Karpas-422 (cell line): ENCODE measurements at regions not wholly inside any gene's neighbourhood (a gene's known extent, or its start where the extent isn't known, plus 50 kb on each side); places are given as distances from the start of the nearest gene placed in this dataset.

Source experiments
- DNase-seq: peaks from one replicate; pipeline ENCODE4 v3.0.0-alpha.2; 2015
- H2AFZ ChIP-seq: fragments of 200-600 bp; sonication (generic); 2 replicates; pipeline ENCODE4 v1.6.1; 2014; ENCODE audit warnings: antibody characterized with exemption, low read length, mixed read lengths
- H3K27ac ChIP-seq: fragments of 200-600 bp; sonication (generic); 2 replicates; pipeline ENCODE4 v1.5.1; 2014; ENCODE audit warnings: mild to moderate bottlenecking, low read length, moderate library complexity
- H3K27me3 ChIP-seq: fragments of 200-600 bp; sonication (generic); 2 replicates; pipeline ENCODE4 v1.6.1; 2014; ENCODE audit warnings: low read length, mixed read lengths
- H3K36me3 ChIP-seq: fragments of 200-600 bp; sonication (generic); 2 replicates; pipeline ENCODE4 v1.6.1; 2014; ENCODE audit warnings: low read length, mixed read lengths; ENCODE audit not compliant: insufficient read depth
- H3K4me1 ChIP-seq: fragments of 200-600 bp; sonication (generic); 2 replicates; pipeline ENCODE4 v1.6.1; 2014; ENCODE audit warnings: mild to moderate bottlenecking, low read length, mixed read lengths
- H3K4me2 ChIP-seq: fragments of 200-600 bp; sonication (generic); 2 replicates; pipeline ENCODE4 v1.6.1; 2014; ENCODE audit warnings: low read length, low read depth, mild to moderate bottlenecking; ENCODE audit not compliant: poor library complexity, severe bottlenecking
- H3K4me3 ChIP-seq: fragments of 200-600 bp; sonication (generic); 2 replicates; pipeline ENCODE4 v1.5.1; 2014; ENCODE audit warnings: mild to moderate bottlenecking, antibody characterized with exemption, low read length, mixed read lengths
- H3K79me2 ChIP-seq: fragments of 200-600 bp; sonication (generic); 2 replicates; pipeline ENCODE4 v1.6.1; 2014; ENCODE audit warnings: mild to moderate bottlenecking, low read length, mixed read lengths
- H3K9ac ChIP-seq: fragments of 200-600 bp; sonication (generic); 2 replicates; pipeline ENCODE4 v1.6.0; 2014; ENCODE audit warnings: low read length
- H3K9me2 ChIP-seq: fragments of 200-600 bp; sonication (generic), shearing (Covaris generic); replicated peaks from 2 replicates; pipeline ENCODE4 v1.6.0; 2014; ENCODE audit warnings: mild to moderate bottlenecking, low read length, moderate library complexity; ENCODE audit not compliant: insufficient read depth
- H3K9me3 ChIP-seq: fragments of 300-700, 200-600 bp; sonication (generic); 2 replicates; pipeline ENCODE4 v1.6.1; 2014; ENCODE audit warnings: low read length, mixed read lengths
- H4K20me1 ChIP-seq: fragments of 200-600 bp; sonication (generic); 2 replicates; pipeline ENCODE4 v1.6.1; 2014; ENCODE audit warnings: mild to moderate bottlenecking, antibody characterized with exemption, low read length, low read depth; ENCODE audit not compliant: insufficient read depth

DNA sequence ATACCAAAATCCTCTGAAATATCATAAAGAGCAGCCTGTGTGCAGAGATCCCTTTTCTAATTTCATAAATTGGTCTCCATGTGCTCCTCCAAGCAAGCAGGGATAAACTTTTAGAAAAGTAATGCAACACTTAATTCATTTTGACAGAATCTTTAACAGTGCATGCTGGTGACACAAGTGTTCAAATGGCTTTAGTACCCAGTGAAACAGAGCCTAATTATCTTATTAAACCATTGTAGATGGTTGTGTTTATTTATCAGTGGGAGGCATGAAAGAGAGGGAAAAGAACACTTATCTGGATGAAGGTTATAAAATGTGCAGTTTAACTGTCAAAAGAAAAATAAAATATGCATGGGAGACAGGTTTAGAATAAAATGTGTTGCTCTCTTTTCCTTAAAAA is 945.0 kb upstream of the PCDH20 start:
- DNase-seq = no peak
- Histone ChIP-seq H4K20me1 (no peaks in the 10 kb centered on the region), H3K27me3 (no peaks in the 10 kb centered on the region), H3K9ac (no peak overlapping the region), H3K4me3 (no peak overlapping the region), H3K4me2 (no peak overlapping the region), H3K27ac (no peak overlapping the region), H2AFZ (peak overlapping the region; percentile 72; the same call in 1 of the 2 replicates), H3K4me1 (peaks cover 20% of the 10 kb centered on the region), H3K36me3 (no peaks in the 10 kb centered on the region), H3K9me3 (no peaks in the 10 kb centered on the region), H3K9me2 (no peaks in the 10 kb centered on the region), H3K79me2 (no peaks in the 10 kb centered on the region)

DNA sequence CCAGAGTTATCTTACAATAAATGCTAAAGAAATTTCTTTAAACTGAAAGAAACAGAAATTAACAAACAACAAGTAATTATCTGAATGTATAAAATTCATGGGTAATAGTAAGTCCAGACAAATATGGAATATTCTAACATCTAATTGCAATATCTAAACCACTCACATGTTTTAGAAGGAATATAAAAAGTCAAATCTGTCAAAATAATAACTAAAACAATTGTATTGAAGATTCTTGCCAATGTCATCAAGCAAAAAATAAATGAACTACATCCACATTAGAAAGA is 942.9 kb upstream of the PCDH20 start:
- Histone ChIP-seq H4K20me1 (no peaks in the 10 kb centered on the region), H3K9ac (no peak overlapping the region), H3K4me1 (peaks cover 20% of the 10 kb centered on the region), H3K27ac (no peak overlapping the region), H3K4me3 (no peak overlapping the region), H3K9me3 (no peaks in the 10 kb centered on the region), H3K79me2 (no peaks in the 10 kb centered on the region), H3K4me2 (no peak overlapping the region), H3K9me2 (no peaks in the 10 kb centered on the region), H3K27me3 (no peaks in the 10 kb centered on the region), H3K36me3 (no peaks in the 10 kb centered on the region; the same call in 1 of the 2 replicates), H2AFZ (peak overlapping the region; percentile 91; the same call in 1 of the 2 replicates)
- no peak for DNase-seq

DNA sequence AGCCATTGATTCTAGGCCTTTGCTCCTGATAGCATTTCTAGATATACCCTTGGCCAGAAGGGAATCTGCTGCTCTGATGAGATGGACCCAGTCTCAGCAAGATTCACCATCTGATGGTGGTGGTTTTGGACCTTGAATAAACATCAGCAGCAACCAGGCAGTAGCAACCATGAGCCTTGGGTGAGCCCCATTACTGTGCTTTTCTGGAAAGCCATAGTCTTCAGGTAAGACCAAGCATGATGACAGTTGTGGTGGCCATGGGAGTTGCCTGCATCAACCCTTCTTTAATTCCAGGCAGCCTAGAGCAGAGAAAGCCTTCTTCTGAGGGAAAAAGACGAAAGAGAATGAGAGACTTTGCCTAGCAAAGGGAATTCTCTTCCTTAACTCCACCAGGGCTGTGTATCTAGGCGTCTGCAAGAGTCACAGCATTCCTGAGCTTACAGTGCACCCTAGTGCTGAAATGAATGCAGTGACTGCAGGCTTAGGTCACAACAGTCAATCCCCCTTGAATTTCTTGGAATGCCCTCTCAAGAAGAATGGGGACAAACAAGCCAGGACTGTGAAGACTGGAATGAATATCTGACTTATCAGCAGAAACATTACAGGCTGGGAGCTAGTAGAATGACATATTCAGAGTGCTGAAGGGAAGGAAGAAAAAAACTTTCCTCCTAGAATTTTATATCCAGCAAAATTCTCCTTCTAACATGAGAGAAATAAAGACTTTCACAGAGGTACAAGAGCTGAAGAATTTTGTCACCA is 942.4 kb upstream of the PCDH20 start:
- Histone ChIP-seq H3K4me3 (no peak overlapping the region), H3K9me2 (no peaks in the 10 kb centered on the region), H3K27me3 (no peaks in the 10 kb centered on the region), H3K36me3 (no peaks in the 10 kb centered on the region; the same call in 1 of the 2 replicates), H4K20me1 (no peaks in the 10 kb centered on the region), H3K4me1 (peaks cover 20% of the 10 kb centered on the region), H3K27ac (peak overlapping the region; percentile 34; the same call in 1 of the 2 replicates), H2AFZ (peak overlapping the region; percentile 91), H3K4me2 (no peak overlapping the region), H3K9ac (peak overlapping the region; percentile 4; the same call in 1 of the 2 replicates), H3K9me3 (no peaks in the 10 kb centered on the region), H3K79me2 (no peaks in the 10 kb centered on the region)
- peak; percentile 87 for DNase-seq

DNA sequence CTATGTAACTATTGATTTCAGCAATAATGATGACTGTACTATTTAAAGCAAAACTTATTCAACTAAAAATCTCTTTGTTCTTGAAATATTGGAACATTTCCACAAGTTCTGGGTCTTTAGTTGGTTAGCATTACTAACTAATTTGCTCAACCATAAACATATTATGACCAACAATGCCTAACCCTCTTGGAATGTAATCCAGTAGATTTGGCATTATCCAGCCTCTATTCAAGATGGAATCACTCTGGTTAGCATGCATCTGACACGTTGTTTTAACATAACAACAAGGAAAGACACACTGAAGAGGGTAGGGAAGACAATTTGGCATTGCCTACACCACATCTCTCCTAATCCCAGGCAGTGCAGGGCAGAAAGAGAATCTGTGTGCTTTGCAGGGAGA is 941.3 kb upstream of the PCDH20 start:
- no peaks in the 10 kb centered on the region for H3K9me2 ChIP-seq
- H3K4me2 ChIP-seq = no peak overlapping the region
- no peak overlapping the region for H3K4me3 ChIP-seq
- H3K9me3 ChIP-seq = no peaks in the 10 kb centered on the region
- peak overlapping the region; percentile 95 for H2AFZ ChIP-seq
- H3K4me1 ChIP-seq = peaks cover 20% of the 10 kb centered on the region
- H3K27me3 ChIP-seq = no peaks in the 10 kb centered on the region
- H3K79me2 ChIP-seq = no peaks in the 10 kb centered on the region
- H3K36me3 ChIP-seq = no peaks in the 10 kb centered on the region; the same call in 1 of the 2 replicates
- no peak for DNase-seq
- H3K27ac ChIP-seq = no peak overlapping the region; the same call in 1 of the 2 replicates
- H3K9ac ChIP-seq = no peak overlapping the region
- H4K20me1 ChIP-seq = no peaks in the 10 kb centered on the region

DNA sequence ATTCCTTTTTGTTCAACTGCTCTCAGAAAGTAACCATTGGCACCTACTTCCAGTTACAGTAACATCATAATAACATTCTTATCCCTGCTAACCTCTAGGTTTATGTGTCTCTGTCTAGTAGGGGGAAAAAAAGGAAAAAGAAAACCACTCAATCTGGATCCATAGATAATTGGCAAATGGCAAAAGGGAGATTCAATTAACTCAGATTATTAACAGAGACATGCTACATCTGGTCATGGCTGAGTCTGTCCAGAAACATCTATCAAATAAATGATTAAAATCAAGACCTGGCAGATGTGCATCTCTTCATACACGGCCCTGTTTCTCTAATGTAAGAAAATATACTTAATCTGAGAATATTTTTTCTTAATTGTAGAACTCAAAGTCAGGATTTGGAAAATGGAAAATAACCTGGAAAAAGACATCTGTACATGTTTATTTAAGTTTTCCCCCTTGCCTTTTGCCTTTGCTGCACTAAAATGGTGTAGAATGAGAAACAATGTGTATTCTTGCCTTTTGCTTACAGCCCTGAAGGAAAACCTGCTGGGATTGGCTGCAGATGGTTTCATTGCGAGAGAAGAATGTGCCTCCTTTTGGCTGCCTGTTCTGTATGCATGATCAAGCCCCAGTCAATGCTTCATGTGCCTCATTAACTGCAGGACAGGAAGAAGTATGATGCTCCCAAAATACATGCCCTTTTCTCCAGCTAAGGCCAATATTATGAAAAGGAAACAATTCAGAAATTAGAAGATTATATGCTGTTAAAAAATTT is 921.6 kb upstream of the PCDH20 start:
- H3K4me2 ChIP-seq = peak overlapping the region; percentile 38
- H3K27ac ChIP-seq = peak overlapping the region; percentile 52
- no peaks in the 10 kb centered on the region for H3K9me2 ChIP-seq
- no peaks in the 10 kb centered on the region for H3K9me3 ChIP-seq
- no peak overlapping the region for H3K9ac ChIP-seq
- peak overlapping the region; percentile 83 for H2AFZ ChIP-seq
- H3K4me1 ChIP-seq = peaks cover 29% of the 10 kb centered on the region
- peak; percentile 80 for DNase-seq
- no peaks in the 10 kb centered on the region for H3K79me2 ChIP-seq
- no peaks in the 10 kb centered on the region for H3K27me3 ChIP-seq
- no peaks in the 10 kb centered on the region for H4K20me1 ChIP-seq
- no peaks in the 10 kb centered on the region; the same call in 1 of the 2 replicates for H3K36me3 ChIP-seq
- no peak overlapping the region for H3K4me3 ChIP-seq

DNA sequence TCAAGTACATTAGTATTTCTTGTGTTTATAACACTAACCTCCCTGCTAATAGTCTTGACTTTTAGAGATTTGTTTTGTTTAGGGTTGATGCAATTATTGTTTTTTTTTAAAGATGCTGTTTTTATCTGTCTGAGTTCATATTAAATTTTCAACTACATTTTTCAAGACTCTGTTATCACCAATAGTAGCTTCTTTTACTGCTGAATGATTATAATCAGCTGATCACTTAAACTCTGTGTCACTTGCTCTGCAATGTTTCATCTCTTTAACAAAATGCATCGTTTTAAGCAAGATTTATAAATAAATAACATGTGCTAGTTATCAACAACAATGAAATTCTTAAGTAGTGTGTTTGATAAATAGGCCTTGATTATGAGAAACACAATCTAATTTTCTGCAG is 920.9 kb upstream of the PCDH20 start:
- Histone ChIP-seq H3K9ac (no peak overlapping the region), H3K4me3 (no peak overlapping the region), H3K4me2 (peak overlapping the region; percentile 38), H3K27me3 (no peaks in the 10 kb centered on the region), H3K9me2 (no peaks in the 10 kb centered on the region), H2AFZ (peak overlapping the region; percentile 83), H3K9me3 (no peaks in the 10 kb centered on the region), H3K4me1 (peaks cover 29% of the 10 kb centered on the region), H3K36me3 (no peaks in the 10 kb centered on the region; the same call in 1 of the 2 replicates), H4K20me1 (no peaks in the 10 kb centered on the region), H3K79me2 (no peaks in the 10 kb centered on the region), H3K27ac (peak overlapping the region; percentile 52; the same call in 1 of the 2 replicates)
- DNase-seq = no peak

DNA sequence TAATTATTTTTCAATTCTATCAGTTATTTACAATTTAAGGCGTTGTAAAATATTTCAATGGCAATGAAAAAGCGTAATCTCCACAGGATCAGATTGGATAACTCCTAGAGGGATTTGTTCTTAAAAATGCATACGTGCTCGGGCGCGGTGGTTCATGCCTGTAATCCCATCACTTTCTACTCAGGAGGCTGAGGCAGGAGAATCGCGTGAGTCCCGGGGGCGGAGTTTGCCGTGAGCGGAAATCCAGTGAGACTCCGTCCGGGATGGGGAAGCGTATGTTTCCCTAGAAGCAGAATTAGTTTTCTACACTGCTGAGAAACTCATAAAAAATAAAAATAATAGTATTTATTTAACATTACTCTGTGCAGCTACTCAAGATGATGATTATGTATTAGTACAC is 917.8 kb upstream of the PCDH20 start:
- no peak overlapping the region for H3K27ac ChIP-seq
- no peaks in the 10 kb centered on the region for H3K9me2 ChIP-seq
- H3K36me3 ChIP-seq = no peaks in the 10 kb centered on the region; the same call in 1 of the 2 replicates
- H3K4me3 ChIP-seq = no peak overlapping the region
- H3K4me1 ChIP-seq = peaks cover 21% of the 10 kb centered on the region
- no peak overlapping the region for H3K4me2 ChIP-seq
- no peaks in the 10 kb centered on the region for H4K20me1 ChIP-seq
- H3K9me3 ChIP-seq = no peaks in the 10 kb centered on the region
- H3K9ac ChIP-seq = no peak overlapping the region
- no peaks in the 10 kb centered on the region for H3K27me3 ChIP-seq
- H3K79me2 ChIP-seq = no peaks in the 10 kb centered on the region
- no peak overlapping the region for H2AFZ ChIP-seq
- DNase-seq = no peak

DNA sequence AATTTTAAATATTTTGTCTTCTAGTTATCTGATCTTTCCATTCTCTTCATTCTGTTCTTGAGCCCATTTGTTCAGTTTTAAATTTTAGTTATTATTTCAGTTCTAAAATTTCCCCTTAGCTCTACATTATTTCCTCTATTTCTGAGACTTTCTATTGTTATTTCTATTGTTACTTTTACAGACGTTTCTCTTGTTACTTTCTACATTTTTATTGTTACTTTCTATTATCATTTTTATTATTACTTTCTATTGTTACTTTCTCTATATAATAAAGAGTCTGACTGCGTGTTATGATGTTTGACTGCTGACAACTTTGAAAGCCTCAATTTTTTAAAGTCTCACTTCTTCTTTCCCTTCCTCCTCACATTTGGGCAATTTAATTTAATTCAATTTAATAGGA is 915.7 kb upstream of the PCDH20 start:
- Histone ChIP-seq H3K27ac (no peak overlapping the region), H2AFZ (peak overlapping the region; percentile 86), H3K4me2 (no peak overlapping the region), H3K4me3 (no peak overlapping the region), H4K20me1 (no peaks in the 10 kb centered on the region), H3K9ac (no peak overlapping the region), H3K4me1 (peaks cover under 1% of the 10 kb centered on the region; the same call in 1 of the 2 replicates), H3K9me3 (peaks cover 6% of the 10 kb centered on the region; the same call in 1 of the 2 replicates), H3K79me2 (no peaks in the 10 kb centered on the region), H3K36me3 (peaks cover 4% of the 10 kb centered on the region), H3K27me3 (no peaks in the 10 kb centered on the region), H3K9me2 (no peaks in the 10 kb centered on the region)
- no peak for DNase-seq
